HL-60 (cell line): ENCODE measurements at regions not wholly inside any gene's neighbourhood (a gene's known extent, or its start where the extent isn't known, plus 50 kb on each side); places are given as distances from the start of the nearest gene placed in this dataset.

Source experiments
- DNase-seq, 2 experiments: peaks; one replicate each; pipeline ENCODE4 v3.0.0-alpha.2; 2010 to 2020; ENCODE audit warnings: low read depth in 1 of 2, low spot score in 1 of 2
- H3K27ac ChIP-seq: fragments of 250-450 bp; sonication (Bioruptor Pico); replicated peaks from 2 replicates; pipeline ENCODE4 v1.5.1; 2020; ENCODE audit warnings: mild to moderate bottlenecking, moderate library complexity
- H3K27me3 ChIP-seq: fragments of 250-450 bp; sonication (Bioruptor Pico); 2 replicates; pipeline ENCODE4 v1.5.1; 2021; ENCODE audit warnings: mild to moderate bottlenecking, moderate library complexity; ENCODE audit not compliant: insufficient read depth, poor library complexity, severe bottlenecking
- H3K4me3 ChIP-seq: replicated peaks from 2 replicates; pipeline ENCODE4 v1.5.1; 2011; ENCODE audit warnings: mild to moderate bottlenecking, control low read depth, low read length; ENCODE audit not compliant: insufficient read depth
- GABPA ChIP-seq: IDR thresholded peaks from 2 replicates; pipeline ENCODE4 v1.6.1; 2012; ENCODE audit warnings: low read depth
- POLR2AphosphoS5 ChIP-seq: IDR thresholded peaks from 2 replicates; pipeline ENCODE4 v1.6.1; 2012; ENCODE audit warnings: low read depth
- SPI1 ChIP-seq: IDR thresholded peaks from 2 replicates; pipeline ENCODE4 v1.6.1; 2012; ENCODE audit warnings: low read depth, mild to moderate bottlenecking, borderline replicate concordance
- TF ChIP-seq, protein P1 (sequence below): IDR thresholded peaks from 2 replicates; pipeline ENCODE4 v1.6.1; 2012; ENCODE audit warnings: low read depth; ENCODE audit not compliant: insufficient replicate concordance
- TF ChIP-seq, protein P2 (sequence below): IDR thresholded peaks from one replicate; pipeline ENCODE4 v1.5.1; 2011; ENCODE audit warnings: low read length, control low read depth, inconsistent platforms; ENCODE audit not compliant: insufficient read depth

DNA sequence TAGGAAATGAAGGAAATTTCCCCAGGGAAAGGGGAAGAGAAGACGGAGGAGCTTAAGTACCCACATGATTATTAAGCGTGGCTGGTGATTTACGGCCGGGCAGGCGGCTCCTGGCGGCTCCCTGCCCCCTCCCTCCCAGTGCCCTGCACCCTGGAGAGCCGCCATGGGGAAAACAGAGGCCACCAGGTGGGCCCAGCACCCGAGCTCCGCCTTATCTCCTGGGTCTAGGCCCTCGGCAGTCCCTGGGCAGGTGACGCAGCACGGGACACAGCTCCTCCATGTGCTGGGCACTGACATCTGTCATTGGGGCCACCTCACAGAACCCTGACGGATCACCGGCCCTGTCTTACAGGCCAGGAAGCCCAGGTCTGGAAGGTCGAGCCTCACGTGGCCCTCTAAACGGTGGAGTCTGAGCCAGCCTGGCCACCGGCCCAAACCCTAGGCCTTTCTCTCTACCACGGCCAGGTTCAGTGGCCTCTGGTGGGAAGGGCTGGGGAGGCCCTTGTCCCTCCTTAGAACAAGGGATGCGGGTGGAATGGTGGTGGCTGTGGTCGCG lies 60.2 kb upstream of the PPARA start:
- DNase-seq = no peak
- Histone ChIP-seq H3K4me3 (no peak overlapping the region), H3K27ac (no peak overlapping the region), H3K27me3 (no peaks in the 10 kb centered on the region)
- no peak for TF ChIP-seq POLR2AphosphoS5
- TF ChIP-seq, protein P1, sequence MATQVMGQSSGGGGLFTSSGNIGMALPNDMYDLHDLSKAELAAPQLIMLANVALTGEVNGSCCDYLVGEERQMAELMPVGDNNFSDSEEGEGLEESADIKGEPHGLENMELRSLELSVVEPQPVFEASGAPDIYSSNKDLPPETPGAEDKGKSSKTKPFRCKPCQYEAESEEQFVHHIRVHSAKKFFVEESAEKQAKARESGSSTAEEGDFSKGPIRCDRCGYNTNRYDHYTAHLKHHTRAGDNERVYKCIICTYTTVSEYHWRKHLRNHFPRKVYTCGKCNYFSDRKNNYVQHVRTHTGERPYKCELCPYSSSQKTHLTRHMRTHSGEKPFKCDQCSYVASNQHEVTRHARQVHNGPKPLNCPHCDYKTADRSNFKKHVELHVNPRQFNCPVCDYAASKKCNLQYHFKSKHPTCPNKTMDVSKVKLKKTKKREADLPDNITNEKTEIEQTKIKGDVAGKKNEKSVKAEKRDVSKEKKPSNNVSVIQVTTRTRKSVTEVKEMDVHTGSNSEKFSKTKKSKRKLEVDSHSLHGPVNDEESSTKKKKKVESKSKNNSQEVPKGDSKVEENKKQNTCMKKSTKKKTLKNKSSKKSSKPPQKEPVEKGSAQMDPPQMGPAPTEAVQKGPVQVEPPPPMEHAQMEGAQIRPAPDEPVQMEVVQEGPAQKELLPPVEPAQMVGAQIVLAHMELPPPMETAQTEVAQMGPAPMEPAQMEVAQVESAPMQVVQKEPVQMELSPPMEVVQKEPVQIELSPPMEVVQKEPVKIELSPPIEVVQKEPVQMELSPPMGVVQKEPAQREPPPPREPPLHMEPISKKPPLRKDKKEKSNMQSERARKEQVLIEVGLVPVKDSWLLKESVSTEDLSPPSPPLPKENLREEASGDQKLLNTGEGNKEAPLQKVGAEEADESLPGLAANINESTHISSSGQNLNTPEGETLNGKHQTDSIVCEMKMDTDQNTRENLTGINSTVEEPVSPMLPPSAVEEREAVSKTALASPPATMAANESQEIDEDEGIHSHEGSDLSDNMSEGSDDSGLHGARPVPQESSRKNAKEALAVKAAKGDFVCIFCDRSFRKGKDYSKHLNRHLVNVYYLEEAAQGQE = no peak
- TF ChIP-seq, protein P2, sequence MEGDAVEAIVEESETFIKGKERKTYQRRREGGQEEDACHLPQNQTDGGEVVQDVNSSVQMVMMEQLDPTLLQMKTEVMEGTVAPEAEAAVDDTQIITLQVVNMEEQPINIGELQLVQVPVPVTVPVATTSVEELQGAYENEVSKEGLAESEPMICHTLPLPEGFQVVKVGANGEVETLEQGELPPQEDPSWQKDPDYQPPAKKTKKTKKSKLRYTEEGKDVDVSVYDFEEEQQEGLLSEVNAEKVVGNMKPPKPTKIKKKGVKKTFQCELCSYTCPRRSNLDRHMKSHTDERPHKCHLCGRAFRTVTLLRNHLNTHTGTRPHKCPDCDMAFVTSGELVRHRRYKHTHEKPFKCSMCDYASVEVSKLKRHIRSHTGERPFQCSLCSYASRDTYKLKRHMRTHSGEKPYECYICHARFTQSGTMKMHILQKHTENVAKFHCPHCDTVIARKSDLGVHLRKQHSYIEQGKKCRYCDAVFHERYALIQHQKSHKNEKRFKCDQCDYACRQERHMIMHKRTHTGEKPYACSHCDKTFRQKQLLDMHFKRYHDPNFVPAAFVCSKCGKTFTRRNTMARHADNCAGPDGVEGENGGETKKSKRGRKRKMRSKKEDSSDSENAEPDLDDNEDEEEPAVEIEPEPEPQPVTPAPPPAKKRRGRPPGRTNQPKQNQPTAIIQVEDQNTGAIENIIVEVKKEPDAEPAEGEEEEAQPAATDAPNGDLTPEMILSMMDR = no peak
- TF ChIP-seq SPI1 = no peak
- no peak for TF ChIP-seq GABPA

DNA sequence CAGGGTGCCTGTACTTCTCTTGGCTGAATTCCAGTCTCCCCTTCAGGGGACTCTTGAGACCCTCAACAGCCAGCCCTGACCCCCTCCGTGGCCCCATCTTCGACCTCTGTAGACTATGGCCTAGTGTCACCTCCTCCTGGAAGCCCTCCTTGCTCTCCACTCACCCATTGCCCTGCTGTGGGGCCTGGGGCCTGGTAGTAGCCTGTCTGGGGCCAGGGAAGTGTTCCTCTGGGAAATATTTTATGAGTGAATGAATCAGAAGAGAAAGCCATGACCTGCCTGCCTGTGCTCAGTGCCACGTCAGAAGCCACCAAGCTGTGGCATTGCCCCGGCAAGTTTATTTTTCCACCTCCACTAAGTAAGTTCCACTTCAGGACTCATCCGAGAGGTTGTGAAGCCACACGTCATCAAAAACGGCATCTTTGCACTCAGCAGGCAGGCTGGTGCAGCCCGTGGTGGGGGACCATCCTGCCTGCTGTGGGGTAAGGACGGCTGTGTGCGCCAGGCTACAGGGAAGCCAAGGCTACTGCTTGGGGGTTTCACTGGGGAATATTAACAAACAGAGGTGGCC lies 59.6 kb upstream of the PPARA start:
- no peak overlapping the region for H3K4me3 ChIP-seq
- no peak overlapping the region for H3K27ac ChIP-seq
- no peak for DNase-seq
- no peaks in the 10 kb centered on the region for H3K27me3 ChIP-seq
- TF ChIP-seq SPI1 (no peak), POLR2AphosphoS5 (no peak)
- TF ChIP-seq, protein P2 = no peak
- TF ChIP-seq, protein P1 = no peak

DNA sequence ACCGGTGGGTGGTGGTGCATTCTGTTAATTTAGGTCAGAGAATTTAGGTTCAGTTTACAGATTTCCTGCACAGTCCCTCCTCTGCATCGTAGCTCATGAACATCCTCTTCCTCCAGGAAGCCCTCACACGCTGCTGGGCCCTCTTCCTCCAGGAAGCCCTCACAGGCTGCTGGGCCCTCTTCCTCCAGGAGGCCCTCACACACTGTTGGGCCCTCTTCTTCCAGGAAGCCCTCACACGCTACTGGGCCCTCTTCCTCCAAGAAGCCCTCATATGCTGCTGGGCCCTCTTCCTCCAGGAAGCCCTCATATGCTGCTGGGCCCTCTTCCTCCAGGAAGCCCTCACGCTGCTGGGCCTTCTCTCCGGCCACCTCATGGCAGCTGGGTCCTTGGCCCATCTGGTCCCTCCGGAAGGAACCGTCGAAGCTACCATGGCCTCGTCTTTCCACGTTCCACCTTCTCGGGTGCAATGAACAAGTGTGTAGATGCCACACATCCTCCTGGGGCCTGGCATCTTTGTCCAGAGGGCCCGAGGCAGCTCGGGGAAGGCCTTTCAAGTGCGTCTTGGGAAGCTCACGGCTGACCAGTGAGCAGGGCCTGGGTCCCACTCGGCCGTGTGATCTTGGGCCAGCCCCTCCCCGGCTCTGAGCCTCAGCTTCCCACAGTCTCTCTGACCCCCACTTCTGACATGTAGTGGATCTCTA lies 58.9 kb upstream of the PPARA start:
- Histone ChIP-seq H3K27ac (no peak overlapping the region), H3K4me3 (no peak overlapping the region), H3K27me3 (no peaks in the 10 kb centered on the region)
- DNase-seq = no peak
- no peak for TF ChIP-seq POLR2AphosphoS5
- TF ChIP-seq, protein P1 = no peak
